ENCODE measurements at regions not wholly inside any gene's neighbourhood (a gene's known extent, or its start where the extent isn't known, plus 50 kb on each side); places are given as distances from the start of the nearest gene placed in this dataset.

DNA sequence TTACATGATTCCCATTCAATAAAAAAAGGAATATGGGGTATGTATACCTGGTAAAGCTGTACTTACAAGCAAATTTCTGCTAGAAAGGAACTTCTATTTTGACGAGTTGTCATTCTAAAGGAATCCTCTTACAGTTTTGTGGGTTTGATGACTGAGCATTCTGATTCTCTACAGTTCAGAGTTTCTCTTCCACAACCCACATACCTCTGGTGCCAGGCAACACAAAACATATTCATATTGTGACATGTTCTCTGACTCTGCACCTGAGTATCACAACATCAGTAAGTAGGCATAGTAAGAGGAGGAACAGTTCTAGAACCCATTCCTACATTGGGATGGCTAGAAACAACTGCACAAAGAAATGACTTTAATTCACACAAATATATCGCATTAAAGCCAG is 636.6 kb downstream of the MED13L start:
- intact Hi-C loops (cut with micrococcal nuclease) (no loop called here), dilution Hi-C loops (cut with MboI; ENCODE audit: extremely low pct_ligation_motif_present, low sequenced_read_pairs) (no loop called here)
- Histone ChIP-seq H3K9me1 (replicated peaks; ENCODE audit: control insufficient read depth, extremely low read depth, insufficient read depth, low read length) (no peaks in the 10 kb centered on the region), H3K4me2 (ENCODE audit: insufficient read depth, low read length) (no peak overlapping the region), H3K4me3 (replicated peaks in 1 of 3; ENCODE audit: insufficient read depth in 1 of 3, low read depth in 1 of 3, low read length in 3 of 3) (no peak overlapping the region), H3K9me3 (replicated peaks; ENCODE audit: control insufficient read depth, insufficient read depth, low read length) (no peaks in the 10 kb centered on the region), H2AFZ (ENCODE audit: low read depth, low read length) (no peak overlapping the region), H4K20me1 (replicated peaks; ENCODE audit: control insufficient read depth, extremely low read depth, insufficient read depth, low read length) (no peaks in the 10 kb centered on the region), H3K4me1 (ENCODE audit: control insufficient read depth, extremely low read depth, insufficient read depth, low read length) (no peaks in the 10 kb centered on the region), H3K36me3 (ENCODE audit: control insufficient read depth in 2 of 2, extremely low read depth in 1 of 2, insufficient read depth in 2 of 2, low read length in 2 of 2) (no peaks in the 10 kb centered on the region), H3K27me3 (ENCODE audit: control insufficient read depth in 2 of 2, insufficient read depth in 2 of 2, low read length in 2 of 2) (no peaks in the 10 kb centered on the region), H3K27ac (ENCODE audit: insufficient read depth, low read depth, low read length) (no peak overlapping the region), H3K79me2 (ENCODE audit: control insufficient read depth, insufficient read depth, low read length) (no peaks in the 10 kb centered on the region), H3K9ac (replicated peaks; ENCODE audit: extremely low read depth, insufficient read depth, low read length) (no peak overlapping the region)
- DNase-seq (ENCODE audit: low read depth, low spot score) (no peak), FAIRE-seq (no peak)
- CTCF ChIA-PET, result no interaction called here
- no TSS peak for BruUV-seq (replicated peaks)
- POLR2A ChIA-PET, result no interaction called here
- no peak for TF ChIP-seq CTCF (IDR thresholded peaks at IDR 0.05; ENCODE audit: extremely low read depth in 1 of 2, insufficient read depth in 1 of 2, low read depth in 1 of 2, low read length in 2 of 2)
- no peak for TF ChIP-seq POLR2AphosphoS5 (IDR thresholded peaks at IDR 0.05; ENCODE audit: insufficient read depth, low read depth, low read length)
- no peak for TF ChIP-seq FOS (IDR thresholded peaks at IDR 0.05; ENCODE audit: borderline replicate concordance, insufficient read depth, low read length)
- no peak for TF ChIP-seq JUN (IDR thresholded peaks at IDR 0.05; ENCODE audit: borderline replicate concordance, insufficient read depth, insufficient read length, low read depth)
- TF ChIP-seq, protein P1, sequence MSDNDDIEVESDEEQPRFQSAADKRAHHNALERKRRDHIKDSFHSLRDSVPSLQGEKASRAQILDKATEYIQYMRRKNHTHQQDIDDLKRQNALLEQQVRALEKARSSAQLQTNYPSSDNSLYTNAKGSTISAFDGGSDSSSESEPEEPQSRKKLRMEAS (IDR thresholded peaks at IDR 0.05; ENCODE audit: insufficient read depth, insufficient read length), result no peak
- TF ChIP-seq MYC (IDR thresholded peaks at IDR 0.05; ENCODE audit: low read depth, low read length), result no peak
- TF ChIP-seq POLR2A (IDR thresholded peaks at IDR 0.05; ENCODE audit: low read depth, low read length), result no peak
- no peak for TF ChIP-seq GATA2 (IDR thresholded peaks at IDR 0.05; ENCODE audit: insufficient read depth, insufficient read length, low read depth, low read length)
- TF ChIP-seq EZH2 (IDR thresholded peaks at IDR 0.05; ENCODE audit: borderline replicate concordance, low read depth, low read length, severe bottlenecking), result no peak

Measured in endothelial cell of umbilical vein (primary cell).